SK-N-SH treated with all-trans-retinoic acid at 6 μM for 48 hours (cell line): ENCODE measurements at regions not wholly inside any gene's neighbourhood (a gene's known extent, or its start where the extent isn't known, plus 50 kb on each side); places are given as distances from the start of the nearest gene placed in this dataset.

Experiments used
- ATAC-seq: fragments of 200-7000 bp; cut with Tn5 transposase; 3 replicates; pipeline ENCODE4 v1.9.1; 2020; ENCODE audit warnings: mild to moderate bottlenecking, moderate library complexity
- ARNTL ChIP-seq: fragments of 450-650 bp; formaldehyde crosslinking; IDR thresholded peaks from 2 replicates; pipeline ENCODE4 v1.5.0; 2020; ENCODE audit warnings: low read depth, mild to moderate bottlenecking, moderate library complexity, borderline replicate concordance
- BACH2 ChIP-seq: fragments of 250-450 bp; sonication (Bioruptor Pico); IDR thresholded peaks from 2 replicates; pipeline ENCODE4 v1.9.0; 2021; ENCODE audit warnings: mild to moderate bottlenecking, borderline replicate concordance
- CSDC2 ChIP-seq: fragments of 250-450 bp; sonication (Bioruptor Pico); IDR thresholded peaks from 2 replicates; pipeline ENCODE4 v1.5.0; 2020; ENCODE audit warnings: mild to moderate bottlenecking, moderate library complexity
- ESRRG ChIP-seq: fragments of 250-450 bp; sonication (Bioruptor Pico); IDR thresholded peaks from 2 replicates; pipeline ENCODE4 v1.6.1; 2021; ENCODE audit warnings: mild to moderate bottlenecking
- GLIS3 ChIP-seq: fragments of 250-450 bp; sonication (Bioruptor Pico); IDR thresholded peaks from 2 replicates; pipeline ENCODE4 v1.5.0; 2020; ENCODE audit warnings: mild to moderate bottlenecking, moderate library complexity
- ISL1 ChIP-seq: fragments of 250-450 bp; sonication (Bioruptor Pico); IDR thresholded peaks from 2 replicates; pipeline ENCODE4 v2.1.2; 2022; ENCODE audit warnings: mild to moderate bottlenecking, moderate library complexity
- OSR1 ChIP-seq: fragments of 250-450 bp; sonication (Bioruptor Pico); IDR thresholded peaks from 2 replicates; pipeline ENCODE4 v1.8.0; 2022; ENCODE audit warnings: moderate library complexity, mild to moderate bottlenecking, inconsistent platforms
- PPARA ChIP-seq: fragments of 250-450 bp; sonication (Bioruptor Pico); IDR thresholded peaks from 2 replicates; pipeline ENCODE4 v1.5.0; 2020; ENCODE audit warnings: mild to moderate bottlenecking, borderline replicate concordance
- RARB ChIP-seq: fragments of 250-450 bp; sonication (Bioruptor Pico); IDR thresholded peaks from 2 replicates; pipeline ENCODE4 v1.8.0; 2021; ENCODE audit warnings: mild to moderate bottlenecking, moderate library complexity
- SNAI2 ChIP-seq: fragments of 250-450 bp; sonication (Bioruptor Pico); IDR thresholded peaks from 2 replicates; pipeline ENCODE4 v1.5.0; 2020; ENCODE audit warnings: mild to moderate bottlenecking, moderate library complexity
- TCF4 ChIP-seq: fragments of 250-450 bp; sonication (Bioruptor Pico); IDR thresholded peaks from 2 replicates; pipeline ENCODE4 v1.8.0; 2021; ENCODE audit warnings: mild to moderate bottlenecking, moderate library complexity, borderline replicate concordance
- ZC3H10 ChIP-seq: fragments of 250-450 bp; sonication (Bioruptor Pico); IDR thresholded peaks from 2 replicates; pipeline ENCODE4 v1.5.1; 2021; ENCODE audit warnings: mild to moderate bottlenecking, moderate library complexity
- ZFP3 ChIP-seq: fragments of 250-450 bp; sonication (Bioruptor Pico); IDR thresholded peaks from 2 replicates; pipeline ENCODE4 v1.5.0; 2020; ENCODE audit warnings: mild to moderate bottlenecking, moderate library complexity
- ZNF565 ChIP-seq: fragments of 450-650 bp; formaldehyde crosslinking; conservative IDR thresholded peaks from 2 replicates; pipeline ENCODE4 v1.5.0; 2020; ENCODE audit warnings: low read depth, mild to moderate bottlenecking, moderate library complexity
- ZNF8 ChIP-seq: fragments of 450-650 bp; formaldehyde crosslinking; IDR thresholded peaks from 2 replicates; pipeline ENCODE4 v1.5.0; 2020; ENCODE audit warnings: mild to moderate bottlenecking, moderate library complexity
- TF ChIP-seq, protein P1 (sequence below): fragments of 250-450 bp; sonication (Bioruptor Pico); IDR thresholded peaks from 2 replicates; pipeline ENCODE4 v1.5.1; 2020; ENCODE audit warnings: low read depth, mild to moderate bottlenecking, moderate library complexity
- TF ChIP-seq, protein P2 (sequence below): fragments of 250-450 bp; sonication (Bioruptor Pico); IDR thresholded peaks from 2 replicates; pipeline ENCODE4 v1.5.1; 2021; ENCODE audit warnings: mild to moderate bottlenecking, moderate library complexity
- TF ChIP-seq, protein P3 (sequence below): fragments of 250-450 bp; sonication (Bioruptor Pico); IDR thresholded peaks from 2 replicates; pipeline ENCODE4 v1.8.0; 2020; ENCODE audit warnings: mild to moderate bottlenecking, moderate library complexity, borderline replicate concordance
- TF ChIP-seq, protein P4 (sequence below): fragments of 250-450 bp; sonication (Bioruptor Pico); IDR thresholded peaks from 2 replicates; pipeline ENCODE4 v1.5.0; 2020; ENCODE audit warnings: mild to moderate bottlenecking, moderate library complexity
- TF ChIP-seq, protein P5 (sequence below): fragments of 250-450 bp; sonication (Bioruptor Pico); IDR thresholded peaks from 2 replicates; pipeline ENCODE4 v1.8.0; 2021; ENCODE audit warnings: low read depth, mild to moderate bottlenecking, moderate library complexity, borderline replicate concordance

DNA sequence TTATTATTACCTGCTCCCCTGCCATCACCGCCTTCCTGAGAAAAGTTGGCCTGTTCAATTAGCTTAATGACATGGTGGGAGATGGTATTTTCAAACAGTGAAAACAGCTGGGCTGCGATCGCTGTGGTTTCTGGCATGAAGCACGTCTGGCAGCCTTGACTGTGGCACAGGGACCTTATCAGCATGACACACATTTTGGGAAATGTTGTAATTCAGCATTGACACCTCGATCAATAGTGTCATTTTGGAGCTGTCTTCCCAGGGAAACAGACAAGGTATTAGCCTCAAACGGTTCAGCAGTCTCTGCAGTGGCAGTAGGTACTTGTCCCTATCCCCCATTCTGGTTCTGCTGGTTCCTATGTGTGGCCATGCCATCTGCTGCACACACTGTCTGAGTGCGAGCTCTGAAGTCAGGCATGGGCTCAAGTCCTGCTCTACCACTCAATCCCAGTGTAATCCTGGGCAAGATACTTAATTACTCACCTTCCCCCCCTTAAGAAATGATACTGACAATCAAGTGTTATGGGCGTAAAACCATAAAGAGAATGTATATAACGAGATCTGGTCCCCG, 154.5 kb upstream of the KCND3 start (continued):
- TF ChIP-seq, protein P1, sequence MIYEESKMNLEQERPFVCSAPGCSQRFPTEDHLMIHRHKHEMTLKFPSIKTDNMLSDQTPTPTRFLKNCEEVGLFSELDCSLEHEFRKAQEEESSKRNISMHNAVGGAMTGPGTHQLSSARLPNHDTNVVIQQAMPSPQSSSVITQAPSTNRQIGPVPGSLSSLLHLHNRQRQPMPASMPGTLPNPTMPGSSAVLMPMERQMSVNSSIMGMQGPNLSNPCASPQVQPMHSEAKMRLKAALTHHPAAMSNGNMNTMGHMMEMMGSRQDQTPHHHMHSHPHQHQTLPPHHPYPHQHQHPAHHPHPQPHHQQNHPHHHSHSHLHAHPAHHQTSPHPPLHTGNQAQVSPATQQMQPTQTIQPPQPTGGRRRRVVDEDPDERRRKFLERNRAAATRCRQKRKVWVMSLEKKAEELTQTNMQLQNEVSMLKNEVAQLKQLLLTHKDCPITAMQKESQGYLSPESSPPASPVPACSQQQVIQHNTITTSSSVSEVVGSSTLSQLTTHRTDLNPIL (CRISPR knock-in tag), result no peak
- TF ChIP-seq CSDC2 (no peak), SNAI2 (CRISPR knock-in tag) (no peak), PPARA (CRISPR knock-in tag) (no peak), BACH2 (CRISPR knock-in tag) (no peak), GLIS3 (no peak), ZC3H10 (CRISPR knock-in tag) (no peak), ESRRG (CRISPR knock-in tag) (no peak), OSR1 (CRISPR knock-in tag) (no peak)
- TF ChIP-seq, protein P2, sequence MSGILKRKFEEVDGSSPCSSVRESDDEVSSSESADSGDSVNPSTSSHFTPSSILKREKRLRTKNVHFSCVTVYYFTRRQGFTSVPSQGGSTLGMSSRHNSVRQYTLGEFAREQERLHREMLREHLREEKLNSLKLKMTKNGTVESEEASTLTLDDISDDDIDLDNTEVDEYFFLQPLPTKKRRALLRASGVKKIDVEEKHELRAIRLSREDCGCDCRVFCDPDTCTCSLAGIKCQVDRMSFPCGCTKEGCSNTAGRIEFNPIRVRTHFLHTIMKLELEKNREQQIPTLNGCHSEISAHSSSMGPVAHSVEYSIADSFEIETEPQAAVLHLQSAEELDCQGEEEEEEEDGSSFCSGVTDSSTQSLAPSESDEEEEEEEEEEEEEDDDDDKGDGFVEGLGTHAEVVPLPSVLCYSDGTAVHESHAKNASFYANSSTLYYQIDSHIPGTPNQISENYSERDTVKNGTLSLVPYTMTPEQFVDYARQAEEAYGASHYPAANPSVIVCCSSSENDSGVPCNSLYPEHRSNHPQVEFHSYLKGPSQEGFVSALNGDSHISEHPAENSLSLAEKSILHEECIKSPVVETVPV (CRISPR knock-in tag), result no peak

DNA sequence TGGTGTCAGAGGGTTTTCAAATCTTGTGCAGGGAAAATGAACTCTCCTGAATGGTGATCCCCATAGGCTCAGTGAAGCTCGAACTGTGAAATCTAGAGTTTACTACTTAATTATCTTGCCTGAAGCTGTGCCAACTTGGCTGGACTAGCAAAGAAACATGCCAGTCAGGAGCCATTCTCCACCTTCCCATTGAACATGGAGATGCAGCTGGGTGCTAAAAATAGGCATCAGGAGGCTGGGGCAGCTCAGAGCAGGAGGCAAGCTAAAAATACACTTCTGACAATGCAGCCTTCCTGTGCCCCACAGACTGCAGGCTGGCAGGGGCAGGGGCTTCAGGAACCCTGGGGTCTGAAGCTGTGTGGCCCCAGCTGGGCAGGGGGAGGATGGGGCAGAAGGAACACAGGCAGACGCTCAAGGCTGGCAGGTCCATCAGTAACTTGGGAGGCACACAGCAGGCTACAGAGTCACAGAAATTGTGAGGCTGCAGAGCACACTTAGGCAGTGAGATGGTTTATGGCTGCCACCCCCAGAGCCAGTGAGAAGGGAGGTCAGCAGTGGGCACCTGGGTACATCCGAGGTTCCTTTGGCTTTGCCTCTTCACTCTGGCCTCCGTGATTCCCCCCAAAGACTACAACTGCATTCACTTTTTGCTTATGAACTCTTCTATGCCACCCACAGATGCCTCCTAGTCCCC, 155.4 kb upstream of the KCND3 start:
- TF ChIP-seq, protein P3, sequence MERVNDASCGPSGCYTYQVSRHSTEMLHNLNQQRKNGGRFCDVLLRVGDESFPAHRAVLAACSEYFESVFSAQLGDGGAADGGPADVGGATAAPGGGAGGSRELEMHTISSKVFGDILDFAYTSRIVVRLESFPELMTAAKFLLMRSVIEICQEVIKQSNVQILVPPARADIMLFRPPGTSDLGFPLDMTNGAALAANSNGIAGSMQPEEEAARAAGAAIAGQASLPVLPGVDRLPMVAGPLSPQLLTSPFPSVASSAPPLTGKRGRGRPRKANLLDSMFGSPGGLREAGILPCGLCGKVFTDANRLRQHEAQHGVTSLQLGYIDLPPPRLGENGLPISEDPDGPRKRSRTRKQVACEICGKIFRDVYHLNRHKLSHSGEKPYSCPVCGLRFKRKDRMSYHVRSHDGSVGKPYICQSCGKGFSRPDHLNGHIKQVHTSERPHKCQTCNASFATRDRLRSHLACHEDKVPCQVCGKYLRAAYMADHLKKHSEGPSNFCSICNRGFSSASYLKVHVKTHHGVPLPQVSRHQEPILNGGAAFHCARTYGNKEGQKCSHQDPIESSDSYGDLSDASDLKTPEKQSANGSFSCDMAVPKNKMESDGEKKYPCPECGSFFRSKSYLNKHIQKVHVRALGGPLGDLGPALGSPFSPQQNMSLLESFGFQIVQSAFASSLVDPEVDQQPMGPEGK (CRISPR knock-in tag), result no peak
- TF ChIP-seq ZNF565 (CRISPR knock-in tag) (no peak), ZC3H10 (CRISPR knock-in tag) (no peak), ESRRG (CRISPR knock-in tag) (no peak), ARNTL (CRISPR knock-in tag) (no peak), BACH2 (CRISPR knock-in tag) (no peak), CSDC2 (no peak), GLIS3 (no peak), ZNF8 (CRISPR knock-in tag) (no peak), TCF4 (CRISPR knock-in tag) (no peak), ISL1 (CRISPR knock-in tag) (no peak), ZFP3 (CRISPR knock-in tag) (no peak), PPARA (CRISPR knock-in tag) (no peak), OSR1 (CRISPR knock-in tag) (no peak), RARB (CRISPR knock-in tag) (no peak)
- TF ChIP-seq, protein P4, sequence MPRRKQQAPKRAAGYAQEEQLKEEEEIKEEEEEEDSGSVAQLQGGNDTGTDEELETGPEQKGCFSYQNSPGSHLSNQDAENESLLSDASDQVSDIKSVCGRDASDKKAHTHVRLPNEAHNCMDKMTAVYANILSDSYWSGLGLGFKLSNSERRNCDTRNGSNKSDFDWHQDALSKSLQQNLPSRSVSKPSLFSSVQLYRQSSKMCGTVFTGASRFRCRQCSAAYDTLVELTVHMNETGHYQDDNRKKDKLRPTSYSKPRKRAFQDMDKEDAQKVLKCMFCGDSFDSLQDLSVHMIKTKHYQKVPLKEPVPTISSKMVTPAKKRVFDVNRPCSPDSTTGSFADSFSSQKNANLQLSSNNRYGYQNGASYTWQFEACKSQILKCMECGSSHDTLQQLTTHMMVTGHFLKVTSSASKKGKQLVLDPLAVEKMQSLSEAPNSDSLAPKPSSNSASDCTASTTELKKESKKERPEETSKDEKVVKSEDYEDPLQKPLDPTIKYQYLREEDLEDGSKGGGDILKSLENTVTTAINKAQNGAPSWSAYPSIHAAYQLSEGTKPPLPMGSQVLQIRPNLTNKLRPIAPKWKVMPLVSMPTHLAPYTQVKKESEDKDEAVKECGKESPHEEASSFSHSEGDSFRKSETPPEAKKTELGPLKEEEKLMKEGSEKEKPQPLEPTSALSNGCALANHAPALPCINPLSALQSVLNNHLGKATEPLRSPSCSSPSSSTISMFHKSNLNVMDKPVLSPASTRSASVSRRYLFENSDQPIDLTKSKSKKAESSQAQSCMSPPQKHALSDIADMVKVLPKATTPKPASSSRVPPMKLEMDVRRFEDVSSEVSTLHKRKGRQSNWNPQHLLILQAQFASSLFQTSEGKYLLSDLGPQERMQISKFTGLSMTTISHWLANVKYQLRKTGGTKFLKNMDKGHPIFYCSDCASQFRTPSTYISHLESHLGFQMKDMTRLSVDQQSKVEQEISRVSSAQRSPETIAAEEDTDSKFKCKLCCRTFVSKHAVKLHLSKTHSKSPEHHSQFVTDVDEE (CRISPR knock-in tag), result no peak
- TF ChIP-seq, protein P1 (CRISPR knock-in tag), result no peak
- TF ChIP-seq, protein P5, sequence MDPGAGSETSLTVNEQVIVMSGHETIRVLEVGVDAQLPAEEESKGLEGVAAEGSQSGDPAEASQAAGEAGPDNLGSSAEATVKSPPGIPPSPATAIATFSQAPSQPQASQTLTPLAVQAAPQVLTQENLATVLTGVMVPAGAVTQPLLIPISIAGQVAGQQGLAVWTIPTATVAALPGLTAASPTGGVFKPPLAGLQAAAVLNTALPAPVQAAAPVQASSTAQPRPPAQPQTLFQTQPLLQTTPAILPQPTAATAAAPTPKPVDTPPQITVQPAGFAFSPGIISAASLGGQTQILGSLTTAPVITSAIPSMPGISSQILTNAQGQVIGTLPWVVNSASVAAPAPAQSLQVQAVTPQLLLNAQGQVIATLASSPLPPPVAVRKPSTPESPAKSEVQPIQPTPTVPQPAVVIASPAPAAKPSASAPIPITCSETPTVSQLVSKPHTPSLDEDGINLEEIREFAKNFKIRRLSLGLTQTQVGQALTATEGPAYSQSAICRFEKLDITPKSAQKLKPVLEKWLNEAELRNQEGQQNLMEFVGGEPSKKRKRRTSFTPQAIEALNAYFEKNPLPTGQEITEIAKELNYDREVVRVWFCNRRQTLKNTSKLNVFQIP (CRISPR knock-in tag), result no peak
- TF ChIP-seq, protein P2 (CRISPR knock-in tag), result no peak
- TF ChIP-seq, all 23 proteins: peak for 0

More for the DNA sequence above, 155.4 kb upstream of the KCND3 start:
- no peak for ATAC-seq
